DMS 273 (cell line): ENCODE measurements at regions not wholly inside any gene's neighbourhood (a gene's known extent, or its start where the extent isn't known, plus 50 kb on each side); places are given as distances from the start of the nearest gene placed in this dataset.
"Not testable (repeated sequence)": the region's sequence is repeated elsewhere in the genome, so short reads cannot be mapped to it uniquely, and the experiment has no call there.

Experiments
- DNase-seq: peaks from one replicate; lab custom pipeline; 2025; ENCODE audit not compliant: unreplicated experiment; lab: John Stamatoyannopoulos, UW

GRCh38 chr12:73465106-73465505, 1072.5 kb upstream of the ATXN7L3B start:
- no peak for DNase-seq

GRCh38 chr12:73486256-73486655, 1051.4 kb upstream of the ATXN7L3B start:
- no peak for DNase-seq

- no peak for DNase-seq
These were observed 1031.0 kb upstream of the ATXN7L3B start for GRCh38 chr12:73506611-73507010.

GRCh38 chr12:73514672-73515071, 1023.0 kb upstream of the ATXN7L3B start:
- peak; percentile 14 for DNase-seq

- DNase-seq, result no peak
These were observed 1019.8 kb upstream of the ATXN7L3B start for GRCh38 chr12:73517859-73518258.

- DNase-seq, result no peak
These were observed 1008.4 kb upstream of the ATXN7L3B start for GRCh38 chr12:73529231-73529630.

- no peak for DNase-seq
These were observed 1007.7 kb upstream of the ATXN7L3B start for GRCh38 chr12:73529954-73530353.

GRCh38 chr12:73531752-73532151, 1005.9 kb upstream of the ATXN7L3B start:
- DNase-seq, result no peak

GRCh38 chr12:73547421-73547820, 990.2 kb upstream of the ATXN7L3B start:
- DNase-seq, result no peak

- no peak for DNase-seq
These were observed 952.5 kb upstream of the ATXN7L3B start for GRCh38 chr12:73585136-73585535.

GRCh38 chr12:73589220-73589619, 948.4 kb upstream of the ATXN7L3B start:
- no peak for DNase-seq

- no peak for DNase-seq
These were observed 939.0 kb upstream of the ATXN7L3B start for GRCh38 chr12:73598626-73599025.

GRCh38 chr12:73599268-73599667, 938.4 kb upstream of the ATXN7L3B start:
- DNase-seq, result no peak

- DNase-seq, result not testable (repeated sequence)
These were observed 931.7 kb upstream of the ATXN7L3B start for GRCh38 chr12:73605925-73606324.

- DNase-seq, result no peak
These were observed 925.1 kb upstream of the ATXN7L3B start for GRCh38 chr12:73612551-73612950.

- DNase-seq, result no peak
These were observed 914.2 kb upstream of the ATXN7L3B start for GRCh38 chr12:73623421-73623820.

GRCh38 chr12:73625226-73625625, 912.4 kb upstream of the ATXN7L3B start:
- DNase-seq, result no peak

- DNase-seq, result no peak
These were observed 908.5 kb upstream of the ATXN7L3B start for GRCh38 chr12:73629171-73629570.

GRCh38 chr12:73629893-73630831, 907.5 kb upstream of the ATXN7L3B start:
- DNase-seq, result no peak

- DNase-seq, result no peak
These were observed 905.4 kb upstream of the ATXN7L3B start for GRCh38 chr12:73632191-73632590.

GRCh38 chr12:73632661-73633060, 905.0 kb upstream of the ATXN7L3B start:
- no peak for DNase-seq

GRCh38 chr12:73639397-73639796, 898.2 kb upstream of the ATXN7L3B start:
- DNase-seq, result not testable (repeated sequence)

- no peak for DNase-seq
These were observed 881.3 kb upstream of the ATXN7L3B start for GRCh38 chr12:73656375-73656774.
